Brain microvascular endothelial cell (primary cell): ENCODE measurements at regions not wholly inside any gene's neighbourhood (a gene's known extent, or its start where the extent isn't known, plus 50 kb on each side); places are given as distances from the start of the nearest gene placed in this dataset.

Experiments used
- DNase-seq: peaks from one replicate; pipeline ENCODE4 v3.0.0-alpha.2; 2020
- H3K27ac ChIP-seq: fragments of 250-450 bp; sonication (Bioruptor Pico); 2 replicates; pipeline ENCODE4 v1.5.1; 2020; ENCODE audit warnings: mild to moderate bottlenecking, moderate library complexity
- H3K27me3 ChIP-seq: fragments of 250-450 bp; sonication (Bioruptor Pico); replicated peaks from 2 replicates; pipeline ENCODE4 v1.5.1; 2020; ENCODE audit warnings: mild to moderate bottlenecking
- H3K36me3 ChIP-seq: fragments of 250-450 bp; sonication (Bioruptor Pico); replicated peaks from 2 replicates; pipeline ENCODE4 v1.5.1; 2020; ENCODE audit warnings: mild to moderate bottlenecking
- H3K4me3 ChIP-seq: 2 replicates; pipeline ENCODE4 v1.5.1; 2011; ENCODE audit warnings: low read depth, mild to moderate bottlenecking, control low read depth, low read length, moderate library complexity
- in situ Hi-C: cut with HindIII; loops from 2 replicates; pipeline ENCODE4 v1.10.0; 2017; ENCODE audit warnings: low sequenced_read_pairs, low pct_ligation_motif_present
- TF ChIP-seq, protein P1 (sequence below): IDR thresholded peaks from 2 replicates; pipeline ENCODE4 v1.5.1; 2011; ENCODE audit warnings: low read depth, mild to moderate bottlenecking, moderate library complexity, low read length, control low read depth, inconsistent platforms; ENCODE audit errors: missing control alignments

DNA sequence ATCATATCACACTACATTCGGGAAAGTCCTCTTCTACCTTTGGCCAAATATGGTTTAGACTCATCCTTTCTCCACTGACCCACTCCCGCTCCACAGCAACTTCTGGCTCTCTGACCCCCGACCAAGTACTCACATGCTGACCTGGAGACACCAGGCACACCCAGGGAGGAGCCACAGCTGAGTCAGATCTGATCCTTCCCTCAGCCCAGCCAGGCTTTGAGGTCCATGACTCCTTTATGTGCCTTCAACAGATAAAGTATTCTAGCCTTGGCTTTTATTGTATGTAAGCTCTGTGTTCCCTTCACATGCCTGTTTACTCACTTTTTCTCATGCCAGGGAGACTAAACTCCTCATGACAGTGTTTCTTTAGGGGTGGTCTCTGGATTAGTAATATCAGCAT is 166.9 kb upstream of the UMPS start:
- TF ChIP-seq, protein P1, sequence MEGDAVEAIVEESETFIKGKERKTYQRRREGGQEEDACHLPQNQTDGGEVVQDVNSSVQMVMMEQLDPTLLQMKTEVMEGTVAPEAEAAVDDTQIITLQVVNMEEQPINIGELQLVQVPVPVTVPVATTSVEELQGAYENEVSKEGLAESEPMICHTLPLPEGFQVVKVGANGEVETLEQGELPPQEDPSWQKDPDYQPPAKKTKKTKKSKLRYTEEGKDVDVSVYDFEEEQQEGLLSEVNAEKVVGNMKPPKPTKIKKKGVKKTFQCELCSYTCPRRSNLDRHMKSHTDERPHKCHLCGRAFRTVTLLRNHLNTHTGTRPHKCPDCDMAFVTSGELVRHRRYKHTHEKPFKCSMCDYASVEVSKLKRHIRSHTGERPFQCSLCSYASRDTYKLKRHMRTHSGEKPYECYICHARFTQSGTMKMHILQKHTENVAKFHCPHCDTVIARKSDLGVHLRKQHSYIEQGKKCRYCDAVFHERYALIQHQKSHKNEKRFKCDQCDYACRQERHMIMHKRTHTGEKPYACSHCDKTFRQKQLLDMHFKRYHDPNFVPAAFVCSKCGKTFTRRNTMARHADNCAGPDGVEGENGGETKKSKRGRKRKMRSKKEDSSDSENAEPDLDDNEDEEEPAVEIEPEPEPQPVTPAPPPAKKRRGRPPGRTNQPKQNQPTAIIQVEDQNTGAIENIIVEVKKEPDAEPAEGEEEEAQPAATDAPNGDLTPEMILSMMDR, result no peak
- in situ Hi-C loops, result loop anchor here (25.0 kb wide), 1 partner anchor 124 kb away; no protein-coding TSS in a partner anchor
- DNase-seq, result peak; percentile 47

GRCh38 chr3:124565013-124565412 is 165.2 kb upstream of the UMPS start:
- peak; percentile 74 for DNase-seq
- H3K27me3 ChIP-seq, result peaks cover 3% of the 10 kb centered on the region
- in situ Hi-C loops, result loop anchor here (25.0 kb wide), 1 partner anchor 122 kb away; no protein-coding TSS in a partner anchor
- TF ChIP-seq, protein P1, result peak; percentile 90
- H3K27ac ChIP-seq, result no peak overlapping the region
- H3K4me3 ChIP-seq, result no peak overlapping the region
- H3K36me3 ChIP-seq, result no peaks in the 10 kb centered on the region

More for the DNA sequence above, 166.9 kb upstream of the UMPS start:
- peaks cover 3% of the 10 kb centered on the region for H3K27me3 ChIP-seq
- H3K4me3 ChIP-seq, result no peak overlapping the region
- H3K36me3 ChIP-seq, result no peaks in the 10 kb centered on the region
- H3K27ac ChIP-seq, result no peak overlapping the region

DNA sequence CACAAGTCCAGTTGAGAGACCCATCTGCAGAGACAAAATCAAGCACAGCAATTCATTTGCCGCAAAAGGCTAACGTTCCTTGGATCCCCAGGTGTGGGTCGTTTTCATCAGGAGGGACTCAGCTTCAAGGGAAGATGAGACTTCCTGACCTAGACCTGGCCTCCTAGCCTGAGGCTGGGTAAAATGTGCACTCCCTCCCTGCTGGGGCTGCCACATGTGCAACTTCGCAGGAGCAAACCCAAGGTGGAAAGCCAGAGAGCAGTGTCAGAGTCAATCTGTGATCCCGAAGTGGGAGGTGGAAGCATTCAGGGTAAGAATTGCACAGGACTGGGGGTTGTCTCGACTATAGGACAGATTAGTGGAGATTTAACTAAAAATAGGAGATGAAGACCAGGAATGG is 164.7 kb upstream of the UMPS start:
- in situ Hi-C loops, result loop anchor here (25.0 kb wide), 1 partner anchor 122 kb away; no protein-coding TSS in a partner anchor
- Histone ChIP-seq H3K27ac (no peak overlapping the region), H3K36me3 (no peaks in the 10 kb centered on the region), H3K27me3 (peaks cover 3% of the 10 kb centered on the region), H3K4me3 (no peak overlapping the region)
- TF ChIP-seq, protein P1, result no peak
- no peak for DNase-seq

GRCh38 chr3:124566701-124567100 is 163.6 kb upstream of the UMPS start:
- in situ Hi-C loops, result loop anchor here (25.0 kb wide), 1 partner anchor 121 kb away; no protein-coding TSS in a partner anchor
- no peak overlapping the region for H3K4me3 ChIP-seq
- no peak overlapping the region for H3K27ac ChIP-seq
- H3K36me3 ChIP-seq, result no peaks in the 10 kb centered on the region
- TF ChIP-seq, protein P1, result no peak
- peaks cover 3% of the 10 kb centered on the region for H3K27me3 ChIP-seq
- no peak for DNase-seq

DNA sequence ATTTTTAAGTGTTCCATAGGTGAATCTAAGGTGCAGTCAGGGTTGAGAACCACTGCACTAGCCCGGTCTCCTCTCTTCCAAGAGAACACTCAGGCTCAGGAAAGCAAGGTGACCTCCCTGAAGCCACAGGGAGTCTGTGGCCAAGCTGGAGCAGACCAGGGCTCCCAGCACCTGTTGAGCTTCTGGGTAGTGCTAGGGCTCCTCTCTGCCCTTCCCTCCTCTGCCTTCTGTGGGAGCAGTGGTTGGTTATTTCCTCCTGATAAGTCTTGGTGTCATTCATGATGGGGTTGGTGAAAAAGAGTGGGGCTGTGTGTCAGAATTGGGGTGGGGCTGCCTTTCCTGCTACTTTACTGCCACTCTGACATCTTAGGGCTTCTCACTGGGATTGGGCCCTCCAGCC is 163.1 kb upstream of the UMPS start:
- no peak for DNase-seq

More for the DNA sequence above, 163.1 kb upstream of the UMPS start:
- TF ChIP-seq, protein P1, result no peak
- no peak overlapping the region for H3K4me3 ChIP-seq
- no peak overlapping the region for H3K27ac ChIP-seq
- H3K27me3 ChIP-seq, result peaks cover 3% of the 10 kb centered on the region
- no peaks in the 10 kb centered on the region for H3K36me3 ChIP-seq
- in situ Hi-C loops, result loop anchor here (25.0 kb wide), 1 partner anchor 120 kb away; no protein-coding TSS in a partner anchor
